Choroid plexus epithelial cell (primary cell): ENCODE measurements at regions not wholly inside any gene's neighbourhood (a gene's known extent, or its start where the extent isn't known, plus 50 kb on each side); places are given as distances from the start of the nearest gene placed in this dataset.
A peak's percentile ranks its signal among the peaks of the same experiment; 100 is the strongest.

Experiments used
- DNase-seq: peaks from one replicate; pipeline ENCODE4 v3.0.0-alpha.2; 2010; ENCODE audit warnings: low read depth
- H3K4me3 ChIP-seq: 2 replicates; pipeline ENCODE4 v1.5.1; 2011; ENCODE audit warnings: low read depth, mild to moderate bottlenecking, control low read depth, low read length, moderate library complexity
- CTCF ChIP-seq: conservative IDR thresholded peaks from 2 replicates; pipeline ENCODE4 v1.5.1; 2011; ENCODE audit warnings: low read depth, mild to moderate bottlenecking, control low read depth, inconsistent platforms, low read length, moderate library complexity

GRCh38 chr2:62413116-62413663 is 92.8 kb downstream of the TMEM17 start:
- no peak overlapping the region for H3K4me3 ChIP-seq
- no peak for TF ChIP-seq CTCF
- DNase-seq = no peak

GRCh38 chr2:62412347-62412742 is 93.7 kb downstream of the TMEM17 start:
- peak; percentile 10 for DNase-seq
- no peak for TF ChIP-seq CTCF
- H3K4me3 ChIP-seq = no peak overlapping the region

- DNase-seq = peak; percentile 4
These were observed 95.0 kb downstream of the TMEM17 start for GRCh38 chr2:62410926-62411456.

GRCh38 chr2:62410015-62410453 is 96.0 kb downstream of the TMEM17 start:
- peak; percentile 47 for TF ChIP-seq CTCF
- DNase-seq = peak; percentile 40
- H3K4me3 ChIP-seq = no peak overlapping the region

More at GRCh38 chr2:62410926-62411456, 95.0 kb downstream of the TMEM17 start:
- no peak for TF ChIP-seq CTCF
- no peak overlapping the region for H3K4me3 ChIP-seq

- no peak overlapping the region for H3K4me3 ChIP-seq
- TF ChIP-seq CTCF = no peak
- peak; percentile 26 for DNase-seq
These were observed 96.6 kb downstream of the TMEM17 start for GRCh38 chr2:62409442-62409841.

- no peak overlapping the region for H3K4me3 ChIP-seq
- DNase-seq = no peak
- no peak for TF ChIP-seq CTCF
These were observed 97.7 kb downstream of the TMEM17 start for GRCh38 chr2:62408241-62408677.

- no peak overlapping the region for H3K4me3 ChIP-seq
- no peak for TF ChIP-seq CTCF
- DNase-seq = no peak
These were observed 98.2 kb downstream of the TMEM17 start for GRCh38 chr2:62407838-62408237.
